ENCODE measurements at regions not wholly inside any gene's neighbourhood (a gene's known extent, or its start where the extent isn't known, plus 50 kb on each side); places are given as distances from the start of the nearest gene placed in this dataset.
"Not testable (repeated sequence)": the region's sequence is repeated elsewhere in the genome, so short reads cannot be mapped to it uniquely, and the experiment has no call there.

DNA sequence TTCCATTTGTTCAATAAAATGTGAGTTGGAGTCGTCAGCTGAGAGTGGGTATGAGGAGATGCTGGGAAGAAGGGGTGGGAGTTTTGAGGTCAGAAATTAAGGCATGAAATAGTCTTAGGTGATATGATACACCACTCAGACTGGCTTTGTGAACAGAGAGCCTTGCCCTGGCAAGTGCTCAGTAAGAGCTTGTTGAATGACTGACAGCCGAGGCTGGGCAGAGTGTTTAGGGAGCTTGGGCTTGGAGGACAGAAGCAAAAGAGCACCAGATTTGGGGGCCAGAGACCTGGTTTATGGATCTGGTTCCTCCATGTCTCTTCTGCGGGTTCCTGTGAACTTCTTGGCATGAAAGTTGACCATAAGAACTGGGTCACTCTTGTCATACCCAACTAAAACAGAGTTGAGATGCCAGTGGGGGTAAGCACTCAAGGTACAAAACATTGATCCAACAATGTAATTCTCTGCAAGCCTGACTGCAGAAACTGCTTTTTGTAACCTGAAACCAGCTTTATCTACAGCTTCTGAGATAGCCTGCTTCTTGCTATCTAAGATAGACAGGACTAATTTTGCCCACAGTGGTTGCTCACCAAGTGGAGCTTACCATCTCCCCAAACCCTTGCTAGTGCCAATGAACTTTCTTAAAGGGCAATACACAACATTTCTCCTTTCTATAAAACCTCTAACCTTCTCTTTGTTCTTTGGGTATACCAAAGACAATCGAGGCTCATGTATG is 126.4 kb downstream of the TENT5C start:
- no peaks in the 10 kb centered on the region for H3K4me1 ChIP-seq (ENCODE audit: control insufficient read depth in 2 of 2, insufficient read depth in 2 of 2, low read length in 2 of 2)

DNA sequence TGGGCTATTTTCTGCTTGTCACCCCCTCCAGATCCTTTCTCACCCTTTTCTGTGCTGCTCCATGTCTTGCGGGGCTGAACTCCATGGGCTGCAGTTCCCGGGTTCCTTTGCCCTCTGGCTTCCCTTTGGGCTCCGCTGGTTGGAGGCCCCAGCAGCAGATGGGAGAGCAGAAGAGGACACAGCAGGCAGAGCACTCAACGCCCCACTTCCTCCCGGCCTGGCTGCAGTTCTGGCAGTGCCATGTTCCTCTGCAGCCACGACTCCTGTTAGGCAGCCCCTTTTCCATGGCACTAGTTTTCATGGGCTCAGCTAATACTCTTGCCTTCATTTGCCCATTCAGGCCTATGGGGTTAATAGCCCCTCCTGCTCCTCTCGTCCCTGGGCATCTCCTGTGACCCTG is 127.1 kb downstream of the TENT5C start:
- Histone ChIP-seq H3K4me3 (ENCODE audit: low read length in 2 of 2) (no peak overlapping the region), H3K9ac (ENCODE audit: low read depth in 1 of 2, low read length in 2 of 2) (no peak overlapping the region)

More for the DNA sequence above, 126.4 kb downstream of the TENT5C start:
- Histone ChIP-seq H3K27me3 (ENCODE audit: control insufficient read depth in 2 of 2, insufficient read depth in 2 of 2, low read length in 2 of 2) (no peaks in the 10 kb centered on the region), H3K9me3 (ENCODE audit: control insufficient read depth in 2 of 2, low read length in 2 of 2) (no peaks in the 10 kb centered on the region), H3K27ac (ENCODE audit: low read depth in 2 of 2, low read length in 2 of 2) (no peak overlapping the region), H3K9ac (ENCODE audit: low read depth in 1 of 2, low read length in 2 of 2) (no peak overlapping the region), H3K4me3 (ENCODE audit: low read length in 2 of 2) (no peak overlapping the region), H3K36me3 (ENCODE audit: control insufficient read depth in 2 of 2, insufficient read depth in 2 of 2, low read length in 2 of 2) (no peaks in the 10 kb centered on the region)

DNA sequence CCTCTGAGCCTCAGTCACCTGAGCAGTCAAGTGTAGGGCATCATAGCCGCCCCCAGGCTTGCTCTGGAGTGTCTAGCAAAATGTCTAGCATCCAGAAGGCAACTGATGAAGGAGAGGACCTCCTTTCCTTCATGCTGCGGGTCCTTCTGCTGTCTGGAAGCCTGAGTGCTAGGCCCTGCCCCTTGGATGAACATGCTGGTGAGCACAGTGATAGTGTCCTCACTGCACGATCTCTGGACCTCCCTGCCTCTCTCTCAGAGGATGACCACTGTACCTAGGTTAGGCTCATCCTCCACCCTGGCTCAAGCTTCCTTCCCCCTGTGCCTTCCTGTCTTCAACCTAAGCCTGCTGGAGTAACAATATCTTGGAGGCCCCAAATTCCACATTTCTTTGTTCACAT is 128.6 kb downstream of the TENT5C start:
- no peaks in the 10 kb centered on the region for H3K27me3 ChIP-seq (ENCODE audit: control insufficient read depth in 2 of 2, insufficient read depth in 2 of 2, low read length in 2 of 2)
- H3K9ac ChIP-seq (ENCODE audit: low read depth in 1 of 2, low read length in 2 of 2), result no peak overlapping the region
- no peak overlapping the region for H3K27ac ChIP-seq (ENCODE audit: low read depth in 2 of 2, low read length in 2 of 2)
- H3K36me3 ChIP-seq (ENCODE audit: control insufficient read depth in 2 of 2, insufficient read depth in 2 of 2, low read length in 2 of 2), result no peaks in the 10 kb centered on the region
- no peaks in the 10 kb centered on the region for H3K9me3 ChIP-seq (ENCODE audit: control insufficient read depth in 2 of 2, low read length in 2 of 2)
- H3K4me3 ChIP-seq (ENCODE audit: low read length in 2 of 2), result no peak overlapping the region
- H3K4me1 ChIP-seq (ENCODE audit: control insufficient read depth in 2 of 2, insufficient read depth in 2 of 2, low read length in 2 of 2), result no peaks in the 10 kb centered on the region

More for the DNA sequence above, 127.1 kb downstream of the TENT5C start:
- Histone ChIP-seq H3K27me3 (ENCODE audit: control insufficient read depth in 2 of 2, insufficient read depth in 2 of 2, low read length in 2 of 2) (no peaks in the 10 kb centered on the region), H3K9me3 (ENCODE audit: control insufficient read depth in 2 of 2, low read length in 2 of 2) (no peaks in the 10 kb centered on the region), H3K4me1 (ENCODE audit: control insufficient read depth in 2 of 2, insufficient read depth in 2 of 2, low read length in 2 of 2) (no peaks in the 10 kb centered on the region), H3K27ac (ENCODE audit: low read depth in 2 of 2, low read length in 2 of 2) (no peak overlapping the region), H3K36me3 (ENCODE audit: control insufficient read depth in 2 of 2, insufficient read depth in 2 of 2, low read length in 2 of 2) (no peaks in the 10 kb centered on the region)

DNA sequence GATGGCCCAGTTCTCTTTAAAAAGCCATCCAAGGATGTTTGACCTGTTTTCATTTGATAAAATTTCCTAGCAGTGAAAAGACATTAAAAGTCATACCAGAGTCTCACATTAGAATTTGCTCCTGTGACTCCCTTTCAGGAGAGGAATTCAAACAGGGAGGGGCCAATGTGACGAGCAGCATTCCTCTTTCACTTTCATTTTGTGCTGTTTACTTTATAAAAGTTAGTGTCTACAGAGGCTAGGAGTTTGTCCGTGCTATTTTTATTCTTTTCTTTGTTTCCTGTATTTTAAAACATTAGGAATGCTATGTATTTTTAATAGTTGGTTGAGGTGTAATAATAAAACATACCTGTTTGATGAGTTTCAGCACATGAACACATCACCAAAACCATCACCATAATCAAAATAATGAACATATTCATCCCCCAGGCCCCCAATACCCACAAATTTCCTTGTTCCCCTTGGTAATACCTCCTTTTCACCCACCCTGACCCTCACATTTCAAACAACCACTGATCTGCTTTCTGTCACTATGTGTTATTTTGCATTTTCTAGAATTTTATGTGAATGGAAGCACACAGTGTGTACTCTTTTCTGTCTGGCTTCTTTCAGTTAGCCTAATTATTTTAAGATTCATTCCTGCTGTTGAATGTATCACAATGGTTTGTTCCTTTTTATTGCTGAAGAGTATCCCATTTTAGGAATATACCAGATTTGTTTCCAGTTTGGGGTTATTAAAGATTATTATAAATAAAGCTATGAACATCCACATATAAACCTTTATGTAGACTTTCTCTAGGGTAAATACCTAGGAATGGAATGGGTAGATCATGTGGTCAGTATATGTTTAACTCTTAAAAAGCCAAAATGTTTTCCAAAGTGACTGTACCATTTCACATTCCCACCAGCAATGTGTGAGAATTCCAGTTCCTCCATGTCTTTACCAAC is 129.5 kb downstream of the TENT5C start:
- H3K27ac ChIP-seq (ENCODE audit: low read depth in 2 of 2, low read length in 2 of 2), result peak overlapping the region in 1 of 2 donors; percentile 35
- H3K9ac ChIP-seq (ENCODE audit: low read depth in 1 of 2, low read length in 2 of 2), result peak overlapping the region in 1 of 2 donors; percentile 47
- no peaks in the 10 kb centered on the region for H3K4me1 ChIP-seq (ENCODE audit: control insufficient read depth in 2 of 2, insufficient read depth in 2 of 2, low read length in 2 of 2)
- H3K27me3 ChIP-seq (ENCODE audit: control insufficient read depth in 2 of 2, insufficient read depth in 2 of 2, low read length in 2 of 2), result no peaks in the 10 kb centered on the region
- H3K36me3 ChIP-seq (ENCODE audit: control insufficient read depth in 2 of 2, insufficient read depth in 2 of 2, low read length in 2 of 2), result no peaks in the 10 kb centered on the region
- no peaks in the 10 kb centered on the region for H3K9me3 ChIP-seq (ENCODE audit: control insufficient read depth in 2 of 2, low read length in 2 of 2)
- H3K4me3 ChIP-seq (ENCODE audit: low read length in 2 of 2), result peak overlapping the region; percentile 25 to 66

DNA sequence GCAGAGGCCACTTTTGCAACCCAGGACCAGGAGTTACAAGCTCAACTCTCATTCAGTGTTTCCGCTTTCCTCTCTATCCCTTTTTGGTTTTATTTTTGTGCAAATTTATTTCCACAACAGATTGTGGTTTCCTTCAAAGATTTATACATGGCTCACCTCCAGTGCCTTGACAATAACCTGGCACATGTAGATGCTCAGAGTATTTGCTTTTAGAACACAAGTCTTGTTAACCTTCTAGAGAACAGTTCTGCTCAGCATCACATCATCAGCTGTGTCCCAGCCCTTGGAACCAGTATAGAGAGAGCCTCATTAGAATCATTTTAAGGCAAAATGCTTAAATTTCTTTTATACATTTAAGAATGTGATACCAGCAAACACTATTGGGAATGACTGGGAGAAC is 133.7 kb downstream of the TENT5C start:
- no peak overlapping the region for H3K27ac ChIP-seq (ENCODE audit: low read depth in 2 of 2, low read length in 2 of 2)
- no peaks in the 10 kb centered on the region for H3K9me3 ChIP-seq (ENCODE audit: control insufficient read depth in 2 of 2, low read length in 2 of 2)
- no peak overlapping the region for H3K4me3 ChIP-seq (ENCODE audit: low read length in 2 of 2)
- no peak overlapping the region for H3K9ac ChIP-seq (ENCODE audit: low read depth in 1 of 2, low read length in 2 of 2)
- H3K36me3 ChIP-seq (ENCODE audit: control insufficient read depth in 2 of 2, insufficient read depth in 2 of 2, low read length in 2 of 2), result no peaks in the 10 kb centered on the region
- H3K4me1 ChIP-seq (ENCODE audit: control insufficient read depth in 2 of 2, insufficient read depth in 2 of 2, low read length in 2 of 2), result no peaks in the 10 kb centered on the region
- no peaks in the 10 kb centered on the region for H3K27me3 ChIP-seq (ENCODE audit: control insufficient read depth in 2 of 2, insufficient read depth in 2 of 2, low read length in 2 of 2)

DNA sequence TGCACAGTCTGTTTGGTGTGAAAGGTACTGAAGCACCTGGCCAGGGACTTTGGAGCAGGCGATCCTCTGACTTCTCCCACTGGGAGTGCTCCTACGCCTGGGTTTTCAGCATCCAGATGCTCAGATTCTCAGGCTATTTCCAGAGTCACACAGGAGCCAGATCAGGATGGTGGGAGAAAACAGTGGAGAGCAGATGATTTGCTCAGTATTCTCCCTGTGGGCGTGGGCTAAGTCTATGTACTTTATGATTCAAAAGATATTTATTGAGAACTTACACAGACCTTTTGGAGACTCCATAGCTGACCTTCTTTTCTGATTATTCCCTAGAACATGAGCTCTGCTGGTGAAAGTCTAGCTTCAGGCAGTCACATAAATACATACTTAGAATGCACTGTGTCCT is 134.6 kb downstream of the TENT5C start:
- Histone ChIP-seq H3K36me3 (ENCODE audit: control insufficient read depth in 2 of 2, insufficient read depth in 2 of 2, low read length in 2 of 2) (no peaks in the 10 kb centered on the region), H3K4me3 (ENCODE audit: low read length in 2 of 2) (no peak overlapping the region), H3K27me3 (ENCODE audit: control insufficient read depth in 2 of 2, insufficient read depth in 2 of 2, low read length in 2 of 2) (no peaks in the 10 kb centered on the region), H3K9me3 (ENCODE audit: control insufficient read depth in 2 of 2, low read length in 2 of 2) (no peaks in the 10 kb centered on the region), H3K9ac (ENCODE audit: low read depth in 1 of 2, low read length in 2 of 2) (no peak overlapping the region), H3K4me1 (ENCODE audit: control insufficient read depth in 2 of 2, insufficient read depth in 2 of 2, low read length in 2 of 2) (no peaks in the 10 kb centered on the region), H3K27ac (ENCODE audit: low read depth in 2 of 2, low read length in 2 of 2) (no peak overlapping the region)

DNA sequence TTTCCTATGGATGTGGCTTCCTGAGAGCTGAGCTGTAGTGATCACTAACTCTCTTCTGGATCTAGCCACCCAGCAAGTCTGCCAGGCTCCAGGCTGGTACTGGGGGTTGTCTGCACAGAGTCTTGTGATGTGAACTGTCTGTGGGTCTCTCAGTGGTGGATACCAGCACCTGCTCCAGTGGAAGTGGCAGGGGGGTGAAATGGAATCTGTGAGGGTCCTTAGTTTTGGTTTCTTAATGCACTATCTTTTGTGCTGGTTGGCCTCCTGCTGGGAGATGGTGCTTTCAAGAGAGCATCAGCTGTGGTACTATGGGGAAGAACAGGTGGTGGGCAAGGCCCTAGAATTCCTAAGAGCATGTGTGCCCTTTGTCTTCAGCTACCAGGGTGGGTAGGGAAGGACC is 140.7 kb downstream of the TENT5C start:
- not testable (repeated sequence) for H3K4me3 ChIP-seq (ENCODE audit: low read length in 2 of 2); H3K9me3 ChIP-seq (ENCODE audit: control insufficient read depth in 2 of 2, low read length in 2 of 2); H3K27me3 ChIP-seq (ENCODE audit: control insufficient read depth in 2 of 2, insufficient read depth in 2 of 2, low read length in 2 of 2)

DNA sequence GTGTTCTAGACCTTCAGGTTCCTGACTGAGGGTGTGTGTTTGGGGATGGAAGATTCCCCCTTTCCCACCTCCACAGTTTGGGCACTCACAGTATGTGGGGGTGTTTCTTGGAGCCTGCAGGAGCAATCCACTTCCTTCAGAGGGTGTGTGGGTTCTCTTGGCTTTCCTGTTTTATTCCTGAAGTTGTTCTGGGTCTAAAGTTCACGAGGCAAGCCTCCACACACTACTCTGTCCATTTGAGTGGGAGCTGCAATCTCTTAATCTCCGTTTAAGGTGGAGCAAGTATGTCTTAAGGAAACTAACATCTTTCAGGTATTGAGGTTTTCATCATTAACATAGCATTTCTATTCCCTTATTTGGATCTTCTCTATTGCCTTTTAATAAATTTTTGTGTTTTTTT is 141.8 kb downstream of the TENT5C start:
- Histone ChIP-seq H3K27ac (ENCODE audit: low read depth in 2 of 2, low read length in 2 of 2) (no peak overlapping the region), H3K27me3 (ENCODE audit: control insufficient read depth in 2 of 2, insufficient read depth in 2 of 2, low read length in 2 of 2) (no peaks in the 10 kb centered on the region), H3K9ac (ENCODE audit: low read depth in 1 of 2, low read length in 2 of 2) (no peak overlapping the region), H3K4me3 (ENCODE audit: low read length in 2 of 2) (no peak overlapping the region), H3K36me3 (ENCODE audit: control insufficient read depth in 2 of 2, insufficient read depth in 2 of 2, low read length in 2 of 2) (no peaks in the 10 kb centered on the region), H3K4me1 (ENCODE audit: control insufficient read depth in 2 of 2, insufficient read depth in 2 of 2, low read length in 2 of 2) (no peaks in the 10 kb centered on the region), H3K9me3 (ENCODE audit: control insufficient read depth in 2 of 2, low read length in 2 of 2) (peaks cover 0 to 5% of the 10 kb centered on the region in 2 donors)

More for the DNA sequence above, 140.7 kb downstream of the TENT5C start:
- not testable (repeated sequence) for H3K9ac ChIP-seq (ENCODE audit: low read depth in 1 of 2, low read length in 2 of 2); H3K27ac ChIP-seq (ENCODE audit: low read depth in 2 of 2, low read length in 2 of 2); H3K36me3 ChIP-seq (ENCODE audit: control insufficient read depth in 2 of 2, insufficient read depth in 2 of 2, low read length in 2 of 2); H3K4me1 ChIP-seq (ENCODE audit: control insufficient read depth in 2 of 2, insufficient read depth in 2 of 2, low read length in 2 of 2)

DNA sequence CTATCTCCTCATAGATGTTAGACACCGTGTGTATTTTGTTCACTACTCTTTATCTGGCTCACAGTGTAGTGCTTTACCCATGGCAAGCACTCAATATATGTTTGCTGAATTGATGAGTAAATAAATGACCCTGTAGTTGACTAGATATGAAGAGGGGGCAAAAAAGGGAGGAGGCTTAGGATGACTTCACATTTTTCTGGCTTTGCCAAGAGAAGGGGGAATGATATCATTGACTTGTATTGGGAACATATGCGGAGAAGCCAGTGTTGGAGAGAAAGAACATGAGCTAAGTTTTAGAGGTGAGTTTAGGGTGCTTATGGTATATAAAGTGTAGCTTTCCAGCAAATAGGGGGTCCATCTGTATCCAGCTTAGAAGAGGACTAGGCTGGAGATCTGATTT is 145.5 kb downstream of the TENT5C start:
- Histone ChIP-seq H3K4me1 (ENCODE audit: control insufficient read depth in 2 of 2, insufficient read depth in 2 of 2, low read length in 2 of 2) (peaks cover 8 to 11% of the 10 kb centered on the region in 2 donors), H3K36me3 (ENCODE audit: control insufficient read depth in 2 of 2, insufficient read depth in 2 of 2, low read length in 2 of 2) (no peaks in the 10 kb centered on the region), H3K27ac (ENCODE audit: low read depth in 2 of 2, low read length in 2 of 2) (no peak overlapping the region), H3K27me3 (ENCODE audit: control insufficient read depth in 2 of 2, insufficient read depth in 2 of 2, low read length in 2 of 2) (no peaks in the 10 kb centered on the region), H3K4me3 (ENCODE audit: low read length in 2 of 2) (no peak overlapping the region), H3K9me3 (ENCODE audit: control insufficient read depth in 2 of 2, low read length in 2 of 2) (peaks cover 0 to 5% of the 10 kb centered on the region in 2 donors), H3K9ac (ENCODE audit: low read depth in 1 of 2, low read length in 2 of 2) (no peak overlapping the region)

DNA sequence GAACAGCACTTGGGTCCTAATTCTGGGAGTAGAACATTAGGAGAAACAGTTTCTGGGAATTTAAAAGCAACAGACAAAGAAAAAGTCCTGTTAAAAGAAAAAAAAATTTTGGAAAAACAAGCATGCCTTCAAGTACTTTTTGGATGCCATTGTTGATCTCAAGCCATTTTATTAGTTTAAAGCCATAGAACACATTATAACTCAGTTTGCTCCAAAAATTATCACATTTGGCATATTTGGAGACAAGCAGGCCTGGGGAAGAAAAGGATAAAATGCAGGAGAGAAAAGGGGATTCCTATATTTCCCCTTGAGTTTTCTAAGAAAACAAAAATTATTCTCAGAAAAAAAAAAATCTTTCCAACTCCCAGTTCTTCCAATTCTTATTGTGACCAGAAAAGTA is 146.8 kb downstream of the TENT5C start:
- Histone ChIP-seq H3K27me3 (ENCODE audit: control insufficient read depth in 2 of 2, insufficient read depth in 2 of 2, low read length in 2 of 2) (no peaks in the 10 kb centered on the region), H3K4me1 (ENCODE audit: control insufficient read depth in 2 of 2, insufficient read depth in 2 of 2, low read length in 2 of 2) (peaks cover 8 to 11% of the 10 kb centered on the region in 2 donors), H3K9ac (ENCODE audit: low read depth in 1 of 2, low read length in 2 of 2) (no peak overlapping the region), H3K4me3 (ENCODE audit: low read length in 2 of 2) (no peak overlapping the region), H3K36me3 (ENCODE audit: control insufficient read depth in 2 of 2, insufficient read depth in 2 of 2, low read length in 2 of 2) (no peaks in the 10 kb centered on the region), H3K9me3 (ENCODE audit: control insufficient read depth in 2 of 2, low read length in 2 of 2) (no peaks in the 10 kb centered on the region), H3K27ac (ENCODE audit: low read depth in 2 of 2, low read length in 2 of 2) (peak overlapping the region in 1 of 2 donors; percentile 38)

All from mucosa of rectum (tissue), 2 donors.